Osteoblast (primary cell): ENCODE measurements at regions not wholly inside any gene's neighbourhood (a gene's known extent, or its start where the extent isn't known, plus 50 kb on each side); places are given as distances from the start of the nearest gene placed in this dataset.
A peak's percentile ranks its signal among the peaks of the same experiment; 100 is the strongest.
"Not testable (repeated sequence)": the region's sequence is repeated elsewhere in the genome, so short reads cannot be mapped to it uniquely, and the experiment has no call there.

Experiments
- DNase-seq: peaks from one replicate; pipeline ENCODE4 v3.0.0; 2011; ENCODE audit warnings: low spot score, mixed read lengths; ENCODE audit not compliant: insufficient read length; ENCODE audit errors: missing footprints
- H2AFZ ChIP-seq: 2 replicates; pipeline ENCODE4 v1.6.0; 2011; ENCODE audit warnings: mild to moderate bottlenecking, low read length
- H3K27ac ChIP-seq: 2 replicates; pipeline ENCODE4 v1.5.1; 2011; ENCODE audit warnings: mild to moderate bottlenecking, low read depth, low read length, moderate library complexity
- H3K27me3 ChIP-seq: 2 replicates; pipeline ENCODE4 v1.6.0; 2012; ENCODE audit warnings: mild to moderate bottlenecking, control low read depth, inconsistent platforms, low read length, moderate library complexity; ENCODE audit not compliant: insufficient read depth
- H3K36me3 ChIP-seq: 2 replicates; pipeline ENCODE4 v1.5.1; 2011; ENCODE audit warnings: mild to moderate bottlenecking, low read length, control low read depth, moderate library complexity; ENCODE audit not compliant: insufficient read depth
- H3K4me1 ChIP-seq: 2 replicates; pipeline ENCODE4 v1.5.1; 2011; ENCODE audit warnings: mild to moderate bottlenecking, low read length, control low read depth, moderate library complexity; ENCODE audit not compliant: insufficient read depth
- H3K4me2 ChIP-seq: 2 replicates; pipeline ENCODE4 v1.6.0; 2011; ENCODE audit warnings: mild to moderate bottlenecking, low read length; ENCODE audit not compliant: insufficient read depth
- H3K4me3 ChIP-seq: fragments of 200-600 bp; sonication (generic); 3 replicates; pipeline ENCODE4 v1.5.1; 2012; ENCODE audit warnings: mild to moderate bottlenecking, low read length, inconsistent platforms; ENCODE audit not compliant: insufficient read depth
- H3K79me2 ChIP-seq: 2 replicates; pipeline ENCODE4 v1.6.0; 2012; ENCODE audit warnings: mild to moderate bottlenecking, low read length, control low read depth, inconsistent platforms; ENCODE audit not compliant: insufficient read depth
- H3K9me3 ChIP-seq: 2 replicates; pipeline ENCODE4 v1.5.1; 2011; ENCODE audit warnings: low read depth, low read length, control low read depth
- H4K20me1 ChIP-seq: 2 replicates; pipeline ENCODE4 v1.6.0; 2012; ENCODE audit warnings: mild to moderate bottlenecking, low read length, control low read depth; ENCODE audit not compliant: insufficient read depth
- CTCF ChIP-seq: IDR thresholded peaks from 2 replicates; pipeline ENCODE4 v1.5.1; 2011; ENCODE audit warnings: mild to moderate bottlenecking, low read depth, low read length, moderate library complexity; ENCODE audit errors: extremely low read depth

DNA sequence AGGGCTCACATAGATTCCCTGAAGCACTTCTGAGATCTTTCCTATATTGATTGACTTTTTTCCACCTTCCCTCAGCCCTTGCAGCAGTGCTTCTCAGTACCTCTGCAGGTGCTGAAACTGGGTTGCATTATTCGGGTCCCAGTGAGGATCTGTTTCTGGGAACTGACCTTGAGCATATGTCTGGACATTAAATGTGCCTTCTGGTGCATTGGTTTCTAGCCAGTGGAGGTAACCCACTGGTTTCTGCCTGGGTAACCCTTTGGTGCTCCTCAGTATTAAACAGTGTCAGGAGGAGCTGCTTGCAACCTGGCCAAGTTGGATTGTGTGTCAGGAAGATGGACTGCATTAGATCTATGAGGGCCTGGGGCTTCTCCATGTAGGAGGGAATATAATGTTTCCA lies 213.3 kb upstream of the KCND2 start:
- no peak overlapping the region for H3K4me2 ChIP-seq
- H2AFZ ChIP-seq = peak overlapping the region; percentile 56
- H3K4me3 ChIP-seq = no peak overlapping the region
- H3K9me3 ChIP-seq = no peaks in the 10 kb centered on the region
- no peaks in the 10 kb centered on the region for H3K79me2 ChIP-seq
- no peak for TF ChIP-seq CTCF
- H4K20me1 ChIP-seq = no peaks in the 10 kb centered on the region
- peaks cover 19% of the 10 kb centered on the region for H3K4me1 ChIP-seq
- no peak overlapping the region for H3K27ac ChIP-seq
- no peaks in the 10 kb centered on the region for H3K36me3 ChIP-seq
- no peaks in the 10 kb centered on the region for H3K27me3 ChIP-seq
- DNase-seq = no peak

GRCh38 chr7:120060281-120060680 lies 212.7 kb upstream of the KCND2 start:
- no peak overlapping the region for H3K4me3 ChIP-seq
- no peak for TF ChIP-seq CTCF

DNA sequence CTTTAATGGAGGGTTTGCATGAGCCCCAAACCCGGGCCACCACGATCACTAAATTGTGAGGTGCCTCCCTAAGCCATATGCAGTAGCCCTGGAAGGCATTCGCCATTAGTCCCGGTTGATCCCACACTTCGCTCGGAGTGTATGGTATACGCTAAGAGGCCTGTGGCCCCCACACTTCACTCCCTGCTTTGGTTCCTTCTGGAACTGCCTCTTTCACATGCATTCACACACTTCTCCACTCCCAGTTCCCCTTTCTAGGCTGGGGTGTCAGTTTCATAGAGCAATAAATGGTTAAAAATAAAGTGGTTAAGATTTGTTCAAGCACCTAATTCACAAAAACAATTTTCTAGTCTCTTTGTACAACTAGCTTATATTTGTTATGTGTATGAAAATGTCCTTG lies 212.1 kb upstream of the KCND2 start:
- H3K4me1 ChIP-seq = peaks cover 8% of the 10 kb centered on the region
- no peaks in the 10 kb centered on the region for H4K20me1 ChIP-seq
- H3K36me3 ChIP-seq = no peaks in the 10 kb centered on the region
- no peaks in the 10 kb centered on the region for H3K27me3 ChIP-seq
- H3K9me3 ChIP-seq = no peaks in the 10 kb centered on the region
- H3K79me2 ChIP-seq = no peaks in the 10 kb centered on the region
- no peak for DNase-seq
- H3K4me2 ChIP-seq = no peak overlapping the region
- TF ChIP-seq CTCF = no peak
- no peak overlapping the region for H3K4me3 ChIP-seq
- H3K27ac ChIP-seq = peak overlapping the region; percentile 49
- peak overlapping the region; percentile 56 for H2AFZ ChIP-seq

More at GRCh38 chr7:120060281-120060680, 212.7 kb upstream of the KCND2 start:
- Histone ChIP-seq H3K36me3 (no peaks in the 10 kb centered on the region), H3K9me3 (no peaks in the 10 kb centered on the region), H4K20me1 (no peaks in the 10 kb centered on the region), H3K4me1 (peaks cover 13% of the 10 kb centered on the region), H2AFZ (peak overlapping the region; percentile 56), H3K79me2 (no peaks in the 10 kb centered on the region), H3K27me3 (no peaks in the 10 kb centered on the region), H3K27ac (peak overlapping the region; percentile 49), H3K4me2 (peak overlapping the region; percentile 46)
- DNase-seq = peak; percentile 36

DNA sequence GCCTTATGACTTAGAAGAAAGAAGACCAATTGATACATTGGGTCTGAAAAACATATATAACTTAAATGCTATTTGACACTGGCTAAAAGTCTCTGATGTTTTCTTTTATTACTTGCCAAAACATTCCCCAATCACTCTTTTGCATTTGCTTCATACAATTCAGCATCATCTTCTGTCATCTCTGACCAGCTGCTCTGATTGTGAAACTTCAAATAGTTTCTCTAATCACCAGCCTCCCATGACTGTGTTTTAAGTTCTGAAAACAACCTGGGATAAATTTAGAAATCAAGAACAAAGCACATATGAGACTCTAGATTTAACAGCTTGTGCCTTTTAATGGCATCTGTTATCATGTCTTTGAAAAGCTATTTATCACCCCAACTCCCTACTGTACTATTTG lies 208.4 kb upstream of the KCND2 start:
- H2AFZ ChIP-seq = peak overlapping the region; percentile 3
- H3K27me3 ChIP-seq = no peaks in the 10 kb centered on the region
- no peak overlapping the region for H3K4me2 ChIP-seq
- H3K79me2 ChIP-seq = no peaks in the 10 kb centered on the region
- H3K4me1 ChIP-seq = peaks cover 8% of the 10 kb centered on the region
- no peaks in the 10 kb centered on the region for H3K36me3 ChIP-seq
- H3K4me3 ChIP-seq = no peak overlapping the region
- H3K27ac ChIP-seq = peak overlapping the region; percentile 72
- no peaks in the 10 kb centered on the region for H3K9me3 ChIP-seq
- DNase-seq = no peak
- no peak for TF ChIP-seq CTCF
- H4K20me1 ChIP-seq = no peaks in the 10 kb centered on the region

DNA sequence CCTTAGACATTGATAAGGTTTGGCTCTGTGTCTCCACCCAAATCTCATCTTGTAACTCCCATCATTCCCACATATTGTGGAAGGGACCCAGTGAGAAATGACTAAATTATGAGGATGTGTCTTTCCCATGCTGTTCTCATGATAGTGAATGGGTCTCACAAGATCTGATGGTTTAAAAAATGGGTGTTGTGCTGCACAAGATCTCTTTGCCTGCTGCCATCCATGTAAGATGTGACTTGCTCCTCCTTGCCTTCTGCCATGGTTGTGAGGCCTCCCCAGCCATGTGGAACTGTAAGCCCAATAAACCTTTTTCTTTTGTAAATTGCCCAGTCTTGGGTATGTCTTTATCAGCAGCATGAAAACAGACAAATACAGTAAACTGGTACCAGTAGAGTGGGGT lies 206.1 kb upstream of the KCND2 start:
- not testable (repeated sequence) for H3K79me2 ChIP-seq, H4K20me1 ChIP-seq, H3K27ac ChIP-seq, H3K9me3 ChIP-seq, DNase-seq, H2AFZ ChIP-seq, H3K27me3 ChIP-seq, H3K36me3 ChIP-seq, H3K4me2 ChIP-seq, H3K4me1 ChIP-seq, H3K4me3 ChIP-seq
